COR-L47 (cell line): ENCODE measurements at regions not wholly inside any gene's neighbourhood (a gene's known extent, or its start where the extent isn't known, plus 50 kb on each side); places are given as distances from the start of the nearest gene placed in this dataset.
A peak's percentile ranks its signal among the peaks of the same experiment; 100 is the strongest.

Experiments
- DNase-seq: peaks from one replicate; lab custom pipeline; 2025; lab: John Stamatoyannopoulos, UW

GRCh38 chr4:60187428-60187827, 1012.7 kb upstream of the ADGRL3 start:
- no peak for DNase-seq

- DNase-seq: no peak
Observed at GRCh38 chr4:60189286-60189685, 1010.8 kb upstream of the ADGRL3 start.

- no peak for DNase-seq
Observed at GRCh38 chr4:60194214-60194613, 1005.9 kb upstream of the ADGRL3 start.

- DNase-seq: no peak
Observed at GRCh38 chr4:60195256-60195655, 1004.9 kb upstream of the ADGRL3 start.

GRCh38 chr4:60201052-60201673, 999.0 kb upstream of the ADGRL3 start:
- DNase-seq: peak; percentile 58

- no peak for DNase-seq
Observed at GRCh38 chr4:60209588-60209987, 990.5 kb upstream of the ADGRL3 start.

GRCh38 chr4:60215906-60216305, 984.2 kb upstream of the ADGRL3 start:
- DNase-seq: no peak

GRCh38 chr4:60216752-60217151, 983.4 kb upstream of the ADGRL3 start:
- no peak for DNase-seq

- DNase-seq: no peak
Observed at GRCh38 chr4:60221866-60222265, 978.3 kb upstream of the ADGRL3 start.

- DNase-seq: no peak
Observed at GRCh38 chr4:60223208-60223923, 976.8 kb upstream of the ADGRL3 start.

GRCh38 chr4:60241866-60242265, 958.3 kb upstream of the ADGRL3 start:
- DNase-seq: no peak

- no peak for DNase-seq
Observed at GRCh38 chr4:60249784-60250183, 950.3 kb upstream of the ADGRL3 start.

- DNase-seq: no peak
Observed at GRCh38 chr4:60250657-60251056, 949.5 kb upstream of the ADGRL3 start.

- DNase-seq: peak; percentile 26
Observed at GRCh38 chr4:60259781-60260180, 940.3 kb upstream of the ADGRL3 start.

GRCh38 chr4:60266505-60266904, 933.6 kb upstream of the ADGRL3 start:
- no peak for DNase-seq

GRCh38 chr4:60296386-60296785, 903.7 kb upstream of the ADGRL3 start:
- no peak for DNase-seq

GRCh38 chr4:60313611-60314178, 886.4 kb upstream of the ADGRL3 start:
- no peak for DNase-seq

GRCh38 chr4:60314416-60314815, 885.7 kb upstream of the ADGRL3 start:
- DNase-seq: no peak

GRCh38 chr4:60315586-60315985, 884.5 kb upstream of the ADGRL3 start:
- no peak for DNase-seq

GRCh38 chr4:60326735-60327134, 873.4 kb upstream of the ADGRL3 start:
- no peak for DNase-seq

GRCh38 chr4:60327651-60328050, 872.5 kb upstream of the ADGRL3 start:
- DNase-seq: no peak

GRCh38 chr4:60344908-60345307, 855.2 kb upstream of the ADGRL3 start:
- no peak for DNase-seq

GRCh38 chr4:60345392-60345791, 854.7 kb upstream of the ADGRL3 start:
- no peak for DNase-seq
